HepG2 (cell line): ENCODE measurements at regions not wholly inside any gene's neighbourhood (a gene's known extent, or its start where the extent isn't known, plus 50 kb on each side); places are given as distances from the start of the nearest gene placed in this dataset.

Experiments
- ATAC-seq: fragments of 200-7000 bp; cut with Tn5 transposase; 3 replicates; pipeline ENCODE4 v1.9.1; 2020; ENCODE audit warnings: mild to moderate bottlenecking, moderate library complexity
- BruUV-seq: library from RNA; stranded (reverse); fragments of 400-500 nt; replicated peaks from 2 replicates; lab custom pipeline; 2021; lab: Mats Ljungman, UMichigan
- CTCF ChIA-PET: fragments of 300-600 bp; formaldehyde crosslinking; extraction: SDS; loops from one replicate; lab custom pipeline; 2021; ENCODE audit warnings: low total read pairs, inconsistent platforms, low intra/inter-chr PET ratio; lab: Yijun Ruan, JAX
- POLR2A ChIA-PET: fragments of 350-600 bp; sonication (Branson Sonifier 250); formaldehyde crosslinking; loops from one replicate; lab custom pipeline; 2020; ENCODE audit warnings: antibody characterized with exemption, inconsistent platforms; lab: Yijun Ruan, JAX
- DNase-seq: peaks from one replicate; pipeline ENCODE4 v3.0.0-alpha.2; 2015; ENCODE audit warnings: low spot score
- FAIRE-seq: peaks from 3 replicates; lab custom pipeline; 2011; peaks lifted over from hg19 to GRCh38; lab: Jason Lieb, UNC
- H2AFZ ChIP-seq: one replicate; pipeline ENCODE4 v1.6.1; 2011; ENCODE audit warnings: low read length, inconsistent platforms
- H3K27ac ChIP-seq: fragments of 300-600 bp; 3 replicates; pipeline ENCODE4 v1.8.0; 2011; ENCODE audit warnings: mixed run types, mild to moderate bottlenecking, mixed read lengths, low read length, inconsistent platforms; ENCODE audit not compliant: insufficient read depth; ENCODE audit errors: extremely low read length
- H3K27me3 ChIP-seq, 2 experiments: fragments of 200-600 bp in 1 of 2; 2 replicates in 1 of 2; 3 replicates in 1 of 2; pipeline versions ENCODE4 v1.6.0 to v1.8.0; 2011; ENCODE audit warnings: low read length in 2 of 2, mild to moderate bottlenecking in 2 of 2, moderate library complexity in 2 of 2, inconsistent platforms in 1 of 2; ENCODE audit not compliant: insufficient read depth in 2 of 2, control insufficient read depth in 1 of 2
- H3K36me3 ChIP-seq, 2 experiments: fragments of 200-600 bp in 1 of 2; replicated peaks in 1 of 2; 2 replicates in 1 of 2; 3 replicates in 1 of 2; pipeline versions ENCODE4 v1.5.1 to v1.8.0; 2011; ENCODE audit warnings: low read length in 2 of 2, inconsistent platforms in 1 of 2; ENCODE audit not compliant: insufficient read depth in 2 of 2, control insufficient read depth in 1 of 2
- H3K4me1 ChIP-seq: 2 replicates; pipeline ENCODE4 v1.5.1; 2012; ENCODE audit warnings: low read length, inconsistent platforms; ENCODE audit not compliant: insufficient read depth
- H3K4me2 ChIP-seq: 2 replicates; pipeline ENCODE4 v1.6.0; 2011; ENCODE audit warnings: low read depth, low read length, inconsistent platforms
- H3K4me3 ChIP-seq, 3 experiments: fragments of 200-600 bp in 1 of 3; sonication (generic), shearing (Covaris generic) in 1 of 3; replicated peaks in 1 of 3; 2 replicates each; pipeline ENCODE4 v1.5.1; 2011 to 2016; ENCODE audit warnings: low read length in 3 of 3, inconsistent platforms in 2 of 3, low read depth in 2 of 3, mild to moderate bottlenecking in 2 of 3, control low read depth in 1 of 3, mixed read lengths in 1 of 3; ENCODE audit not compliant: insufficient read depth in 1 of 3
- H3K79me2 ChIP-seq: one replicate; pipeline ENCODE4 v1.6.1; 2011; ENCODE audit warnings: low read length, inconsistent platforms; ENCODE audit not compliant: insufficient read depth
- H3K9ac ChIP-seq: 2 replicates; pipeline ENCODE4 v1.6.0; 2011; ENCODE audit warnings: mild to moderate bottlenecking, low read depth, low read length, inconsistent platforms; ENCODE audit not compliant: insufficient read depth
- H3K9me3 ChIP-seq: 2 replicates; pipeline ENCODE4 v1.5.1; 2012; ENCODE audit warnings: mild to moderate bottlenecking, low read length
- H4K20me1 ChIP-seq: 2 replicates; pipeline ENCODE4 v1.6.0; 2011; ENCODE audit warnings: inconsistent platforms, mild to moderate bottlenecking, low read length, moderate library complexity; ENCODE audit not compliant: insufficient read depth
- ARID5B ChIP-seq: IDR thresholded peaks from 2 replicates; pipeline ENCODE4 v1.4.0; 2020; ENCODE audit warnings: mild to moderate bottlenecking, missing genetic modification reagents
- ATAD3A ChIP-seq: sonication (generic); formaldehyde crosslinking; IDR thresholded peaks from 2 replicates; pipeline ENCODE4 v1.4.0; 2020; ENCODE audit warnings: missing genetic modification reagents
- FOXO1 ChIP-seq: sonication (generic); formaldehyde crosslinking; IDR thresholded peaks from 2 replicates; pipeline ENCODE4 v1.4.0; 2020; ENCODE audit warnings: missing genetic modification reagents
- FOXP1 ChIP-seq, 2 experiments: fragments of 450-650 bp in 1 of 2; IDR thresholded peaks; 2 replicates each; pipeline ENCODE4 v1.6.1; 2017 to 2018; ENCODE audit warnings: antibody characterized with exemption in 1 of 2
- HNF4A ChIP-seq: sonication (generic); formaldehyde crosslinking; IDR thresholded peaks from 2 replicates; pipeline ENCODE4 v1.4.0; 2020; ENCODE audit warnings: missing genetic modification reagents
- MXD3 ChIP-seq: IDR thresholded peaks from 2 replicates; pipeline ENCODE4 v1.6.1; 2016; ENCODE audit warnings: mild to moderate bottlenecking, missing biosample characterization, missing genetic modification reagents
- SRSF4 ChIP-seq: fragments of 200-400 bp; formaldehyde crosslinking; IDR thresholded peaks from one replicate; pipeline ENCODE4 v1.6.1; 2018; ENCODE audit warnings: mild to moderate bottlenecking, low read depth, low read length, moderate library complexity; ENCODE audit not compliant: poor library complexity, severe bottlenecking
- TCF12 ChIP-seq, 2 experiments: fragments of 450-650 bp in 1 of 2; sonication (generic) in 1 of 2; formaldehyde crosslinking in 1 of 2; IDR thresholded peaks; 2 replicates each; pipeline versions ENCODE4 v1.6.1 to v1.8.0; 2017 to 2022; ENCODE audit warnings: antibody characterized with exemption in 1 of 2, mild to moderate bottlenecking in 1 of 2, missing genetic modification reagents in 1 of 2, moderate library complexity in 1 of 2
- ZIK1 ChIP-seq: sonication (generic); formaldehyde crosslinking; IDR thresholded peaks from 2 replicates; pipeline ENCODE4 v1.5.0; 2020; ENCODE audit warnings: mild to moderate bottlenecking, low read depth, missing genetic modification reagents, borderline replicate concordance
- ZNF205 ChIP-seq: IDR thresholded peaks from 2 replicates; pipeline ENCODE4 v1.6.1; 2018; ENCODE audit warnings: missing biosample characterization, missing genetic modification reagents
- ZNF549 ChIP-seq: sonication (generic); formaldehyde crosslinking; IDR thresholded peaks from 2 replicates; pipeline ENCODE4 v1.5.0; 2020; ENCODE audit warnings: missing genetic modification reagents
- ZNF766 ChIP-seq: sonication (generic); formaldehyde crosslinking; IDR thresholded peaks from 2 replicates; pipeline ENCODE4 v1.5.0; 2020; ENCODE audit warnings: missing genetic modification reagents, borderline replicate concordance
- WGBS: methylation state at CpG from one replicate; pipeline ENCODE4 v1.1.6; 2017; ENCODE audit warnings: low lambda C conversion rate; 5-methylcytosine and 5-hydroxymethylcytosine counted together
- in situ Hi-C: cut with HindIII; loops from 2 replicates; pipeline ENCODE4 v1.10.0; 2017; ENCODE audit warnings: low pct_unique_long_range_greater_than_20kb; ENCODE audit not compliant: extremely low pct_ligation_motif_present
- intact Hi-C: fragments of 100-400 bp; cut with micrococcal nuclease; formaldehyde crosslinking; loops from one replicate; pipeline ENCODE4 v1.10.0; 2022; ENCODE audit not compliant: unreplicated experiment
- TF ChIP-seq, protein P1 (sequence below): sonication (generic); formaldehyde crosslinking; IDR thresholded peaks from 2 replicates; pipeline ENCODE4 v1.4.0; 2020; ENCODE audit warnings: missing genetic modification reagents, low read depth, mild to moderate bottlenecking, borderline replicate concordance

GRCh38 chr3:152971880-152972279, 136.9 kb downstream of the P2RY1 start (continued):
- no peak for TF ChIP-seq HNF4A (CRISPR knock-in tag)
- no peak for TF ChIP-seq ZNF205 (CRISPR knock-in tag)
- TF ChIP-seq ARID5B: no peak
- TF ChIP-seq, protein P1, sequence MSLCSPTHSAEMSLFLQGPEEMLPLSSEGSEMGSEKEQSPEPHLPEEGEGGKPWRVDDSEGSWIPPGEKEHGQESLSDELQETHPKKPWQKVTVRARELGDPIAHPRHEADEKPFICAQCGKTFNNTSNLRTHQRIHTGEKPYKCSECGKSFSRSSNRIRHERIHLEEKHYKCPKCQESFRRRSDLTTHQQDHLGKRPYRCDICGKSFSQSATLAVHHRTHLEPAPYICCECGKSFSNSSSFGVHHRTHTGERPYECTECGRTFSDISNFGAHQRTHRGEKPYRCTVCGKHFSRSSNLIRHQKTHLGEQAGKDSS (CRISPR knock-in tag): no peak
- no peak for TF ChIP-seq ATAD3A
- TF ChIP-seq, all 625 proteins: peak for 0

DNA sequence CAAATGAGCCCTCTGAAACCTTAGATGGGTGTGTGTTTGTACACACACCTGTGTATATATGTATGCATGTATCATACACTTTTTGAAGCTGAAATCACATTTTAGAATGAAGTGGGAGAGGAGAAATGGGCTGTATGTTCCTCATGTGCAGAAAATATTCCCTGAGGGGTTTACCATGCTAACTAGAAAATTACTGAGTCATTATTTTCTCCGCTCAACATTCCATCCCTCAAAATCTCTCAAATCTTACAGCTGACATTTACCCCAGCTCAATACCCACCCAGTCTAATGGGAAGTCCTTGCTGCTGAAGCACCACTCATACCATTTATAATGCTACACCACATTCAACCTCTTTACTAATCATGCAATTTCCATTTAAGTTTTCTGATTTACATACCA, 138.6 kb downstream of the P2RY1 start:
- CTCF ChIA-PET: no interaction called here
- no peak for FAIRE-seq

More for the DNA sequence above, 138.6 kb downstream of the P2RY1 start:
- no peaks in the 10 kb centered on the region for H3K79me2 ChIP-seq
- no peak overlapping the region for H3K9ac ChIP-seq
- TF ChIP-seq FOXP1 (IDR thresholded peaks at IDR 0.05): no peak
- TF ChIP-seq FOXP1 (CRISPR knock-in tag; IDR thresholded peaks at IDR 0.05): no peak
- no peak for TF ChIP-seq TCF12 (IDR thresholded peaks at IDR 0.05)
- no peak for TF ChIP-seq TCF12 (CRISPR knock-in tag; IDR thresholded peaks at IDR 0.05)
- no peak for TF ChIP-seq ZNF549 (CRISPR knock-in tag)
- TF ChIP-seq ZIK1 (CRISPR knock-in tag): no peak
- no peak for TF ChIP-seq MXD3 (CRISPR knock-in tag)
- TF ChIP-seq FOXO1 (CRISPR knock-in tag): no peak
- TF ChIP-seq ZNF766 (CRISPR knock-in tag): no peak
- no peak for TF ChIP-seq SRSF4
- TF ChIP-seq, all 625 proteins: peak for 0
- Histone ChIP-seq H3K27me3 (no peaks in the 10 kb centered on the region), H4K20me1 (no peaks in the 10 kb centered on the region), H3K4me2 (no peak overlapping the region), H3K36me3 (no peaks in the 10 kb centered on the region), H3K4me1 (no peaks in the 10 kb centered on the region), H3K4me3 (no peak overlapping the region), H3K9me3 (no peaks in the 10 kb centered on the region), H3K27ac (no peak overlapping the region), H2AFZ (no peak overlapping the region)
- DNase-seq (no peak), ATAC-seq (no peak)
- intact Hi-C loops: no loop called here
- in situ Hi-C loops: no loop called here
- BruUV-seq: no TSS peak
- POLR2A ChIA-PET: no interaction called here
- WGBS: 13% methylated on average over 1 of the region's 1 CpG
